HG02759 (cell line): ENCODE measurements at regions not wholly inside any gene's neighbourhood (a gene's known extent, or its start where the extent isn't known, plus 50 kb on each side); places are given as distances from the start of the nearest gene placed in this dataset.
"Not testable (repeated sequence)": the region's sequence is repeated elsewhere in the genome, so short reads cannot be mapped to it uniquely, and the experiment has no call there.

ENCODE experiments used
- ATAC-seq: cut with Tn5 transposase; IDR thresholded peaks from one replicate; pipeline ENCODE4 v1.9.1; 2021; ENCODE audit warnings: mild to moderate bottlenecking, moderate library complexity; ENCODE audit not compliant: unreplicated experiment

GRCh38 chr3:144865948-144866347, 894.3 kb downstream of the DIPK2A start:
- ATAC-seq: no peak

- no peak for ATAC-seq
These were observed 894.9 kb downstream of the DIPK2A start for GRCh38 chr3:144866476-144866875.

- no peak for ATAC-seq
These were observed 896.9 kb downstream of the DIPK2A start for GRCh38 chr3:144868506-144868905.

- ATAC-seq: no peak
These were observed 901.4 kb downstream of the DIPK2A start for GRCh38 chr3:144873066-144873465.

GRCh38 chr3:144875211-144875610, 903.6 kb downstream of the DIPK2A start:
- ATAC-seq: no peak

GRCh38 chr3:144877356-144877755, 905.7 kb downstream of the DIPK2A start:
- no peak for ATAC-seq

GRCh38 chr3:144879701-144880100, 908.1 kb downstream of the DIPK2A start:
- no peak for ATAC-seq

GRCh38 chr3:144893980-144894379, 922.4 kb downstream of the DIPK2A start:
- ATAC-seq: no peak

GRCh38 chr3:144894576-144894975, 923.0 kb downstream of the DIPK2A start:
- ATAC-seq: no peak

GRCh38 chr3:144900366-144900765, 928.7 kb downstream of the DIPK2A start:
- no peak for ATAC-seq

- ATAC-seq: not testable (repeated sequence)
These were observed 936.0 kb downstream of the DIPK2A start for GRCh38 chr3:144907581-144907980.

- no peak for ATAC-seq
These were observed 941.3 kb downstream of the DIPK2A start for GRCh38 chr3:144912968-144913367.

- no peak for ATAC-seq
These were observed 943.6 kb downstream of the DIPK2A start for GRCh38 chr3:144915202-144915601.

- no peak for ATAC-seq
These were observed 950.1 kb downstream of the DIPK2A start for GRCh38 chr3:144921710-144922109.

- no peak for ATAC-seq
These were observed 951.6 kb downstream of the DIPK2A start for GRCh38 chr3:144923046-144923775.

GRCh38 chr3:144930431-144930830, 958.8 kb downstream of the DIPK2A start:
- no peak for ATAC-seq

GRCh38 chr3:144931590-144931989, 960.0 kb downstream of the DIPK2A start:
- no peak for ATAC-seq

GRCh38 chr3:144942093-144942837, 970.6 kb downstream of the DIPK2A start:
- ATAC-seq: no peak

- no peak for ATAC-seq
These were observed 971.2 kb downstream of the DIPK2A start for GRCh38 chr3:144942838-144943197.

GRCh38 chr3:144947895-144948294, 976.3 kb downstream of the DIPK2A start:
- no peak for ATAC-seq

- ATAC-seq: no peak
These were observed 977.1 kb downstream of the DIPK2A start for GRCh38 chr3:144948711-144949110.

- ATAC-seq: no peak
These were observed 982.3 kb downstream of the DIPK2A start for GRCh38 chr3:144953959-144954358.
